HG03354 (cell line): ENCODE measurements at regions not wholly inside any gene's neighbourhood (a gene's known extent, or its start where the extent isn't known, plus 50 kb on each side); places are given as distances from the start of the nearest gene placed in this dataset.
"Not testable (repeated sequence)": the region's sequence is repeated elsewhere in the genome, so short reads cannot be mapped to it uniquely, and the experiment has no call there.

ENCODE experiments used
- ATAC-seq: cut with Tn5 transposase; IDR thresholded peaks from one replicate; pipeline ENCODE4 v1.9.1; 2021; ENCODE audit warnings: mild to moderate bottlenecking; ENCODE audit not compliant: unreplicated experiment, poor library complexity, severe bottlenecking

GRCh38 chr4:29307755-29308154 is 1412.4 kb upstream of the PCDH7 start:
- ATAC-seq, result no peak

DNA sequence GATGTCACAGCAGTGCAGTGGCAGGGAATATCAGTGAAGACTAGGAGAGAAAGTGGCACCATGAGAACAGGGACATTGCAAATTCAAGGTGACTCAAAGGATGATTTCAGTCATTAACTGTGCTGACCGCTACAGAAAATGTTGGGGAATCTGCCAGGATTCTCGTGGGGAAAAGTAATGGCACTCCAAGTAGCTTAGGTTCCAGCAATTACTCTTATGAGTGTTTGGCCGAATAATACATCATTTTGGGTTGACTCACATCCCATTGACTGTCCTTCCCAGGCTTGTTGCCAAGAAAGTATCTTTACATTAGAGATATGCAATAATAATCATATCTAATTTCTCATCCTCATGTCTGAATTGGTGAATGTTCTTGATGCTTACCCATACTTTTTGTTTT is 1411.1 kb upstream of the PCDH7 start:
- ATAC-seq, result no peak

DNA sequence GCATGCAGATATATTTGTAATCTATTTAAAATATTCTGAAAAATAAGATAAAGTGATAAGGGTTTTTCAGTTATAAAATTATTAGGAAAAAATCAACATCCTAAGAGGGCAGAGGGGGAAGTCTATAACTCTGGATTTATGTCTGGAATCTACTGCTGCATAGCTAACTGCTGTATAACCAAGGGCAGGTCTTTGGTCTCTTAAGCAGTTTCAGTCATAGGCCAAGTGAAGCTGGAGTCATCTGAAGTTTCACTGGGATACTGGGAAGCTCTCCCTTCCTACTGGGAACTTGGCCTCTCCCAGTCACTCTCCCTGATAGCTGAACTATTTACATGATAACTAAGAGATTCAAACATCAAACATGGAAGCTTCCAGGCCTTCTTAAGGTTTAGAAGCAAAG is 1409.9 kb upstream of the PCDH7 start:
- no peak for ATAC-seq

GRCh38 chr4:29311247-29311646 is 1408.9 kb upstream of the PCDH7 start:
- no peak for ATAC-seq

- no peak for ATAC-seq
These were observed 1400.4 kb upstream of the PCDH7 start for GRCh38 chr4:29319663-29320340.

- ATAC-seq, result no peak
These were observed 1399.1 kb upstream of the PCDH7 start for GRCh38 chr4:29320947-29321620.

- ATAC-seq, result no peak
These were observed 1394.2 kb upstream of the PCDH7 start for GRCh38 chr4:29326004-29326403.

DNA sequence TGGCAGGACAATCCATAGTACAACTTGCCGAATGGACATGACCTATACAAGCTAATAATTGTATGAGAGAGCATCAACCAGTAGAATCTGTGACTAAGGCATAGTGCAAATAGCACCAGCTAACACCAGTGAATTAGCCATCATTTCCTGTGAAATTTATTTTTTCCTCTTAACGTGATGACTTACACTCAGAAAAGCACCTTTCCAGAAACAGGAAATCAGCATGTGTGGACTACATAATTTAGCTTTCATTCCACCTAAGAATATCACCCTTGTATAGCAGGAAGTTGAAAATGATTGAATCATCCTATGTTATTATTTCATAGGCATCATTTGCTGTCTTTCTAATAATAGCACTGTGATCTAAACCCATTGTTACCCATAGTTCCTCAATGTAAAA is 1393.4 kb upstream of the PCDH7 start:
- no peak for ATAC-seq

- no peak for ATAC-seq
These were observed 1383.3 kb upstream of the PCDH7 start for GRCh38 chr4:29336861-29337260.

- no peak for ATAC-seq
These were observed 1347.2 kb upstream of the PCDH7 start for GRCh38 chr4:29372971-29373370.

DNA sequence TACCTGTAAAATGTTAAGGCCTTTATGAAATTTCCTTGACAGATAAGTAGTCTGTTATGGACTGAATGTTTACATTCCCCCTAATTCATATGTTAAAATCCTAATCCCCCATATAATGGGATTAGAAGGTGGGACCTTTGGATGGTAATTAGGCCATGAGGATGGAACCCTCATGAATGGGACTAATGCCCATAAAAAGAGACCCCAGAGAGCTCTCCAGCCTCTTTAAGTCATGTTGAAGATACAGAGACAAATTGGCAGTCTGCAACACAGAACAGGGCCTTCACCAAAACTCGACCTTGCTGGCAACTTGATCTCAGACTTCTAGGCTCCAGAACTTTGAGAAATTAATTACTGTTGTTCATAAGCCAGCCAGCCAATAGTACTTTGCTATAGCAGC is 1344.5 kb upstream of the PCDH7 start:
- no peak for ATAC-seq

GRCh38 chr4:29378237-29378636 is 1341.9 kb upstream of the PCDH7 start:
- not testable (repeated sequence) for ATAC-seq

GRCh38 chr4:29390921-29391320 is 1329.2 kb upstream of the PCDH7 start:
- no peak for ATAC-seq

DNA sequence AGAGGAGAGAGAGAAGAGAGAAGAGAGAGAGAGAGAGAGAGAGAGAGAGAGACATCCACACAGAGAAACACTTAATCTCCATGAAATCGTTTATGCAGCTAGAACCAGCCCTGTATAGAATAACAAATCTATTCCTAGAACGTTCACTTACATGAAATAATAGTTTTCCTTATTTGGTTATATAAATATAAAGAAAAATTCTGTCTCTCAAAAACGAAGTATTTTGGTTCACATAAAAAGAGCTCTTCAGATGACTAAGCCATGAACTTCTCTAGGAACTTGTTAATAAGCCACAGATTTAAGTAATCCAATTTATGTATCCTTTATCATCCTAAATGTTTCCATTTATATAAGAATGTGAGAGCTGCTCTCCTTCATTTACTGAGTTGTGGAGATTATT is 1315.1 kb upstream of the PCDH7 start:
- ATAC-seq, result no peak

DNA sequence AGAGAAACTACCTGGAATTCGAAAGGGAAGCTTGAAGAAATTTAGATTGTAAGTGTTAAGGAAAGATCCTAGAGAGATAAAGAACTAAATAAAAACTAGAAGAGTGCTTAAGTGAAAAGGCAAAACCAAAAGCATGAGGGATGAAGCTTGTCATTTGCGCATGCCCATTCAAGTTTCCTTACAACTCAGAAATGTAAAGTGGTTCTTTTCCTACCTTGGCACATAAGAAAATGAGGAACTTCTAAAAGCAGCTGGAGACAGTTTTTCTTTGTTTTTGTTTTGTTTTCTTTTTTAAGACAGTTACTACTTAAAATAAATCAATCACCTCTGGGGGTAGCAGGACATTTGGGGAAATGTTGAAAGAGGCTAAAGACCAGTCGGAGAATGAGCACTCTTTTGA is 1304.4 kb upstream of the PCDH7 start:
- no peak for ATAC-seq

- no peak for ATAC-seq
These were observed 1296.1 kb upstream of the PCDH7 start for GRCh38 chr4:29423836-29424721.

GRCh38 chr4:29453303-29453820 is 1266.8 kb upstream of the PCDH7 start:
- ATAC-seq, result no peak

DNA sequence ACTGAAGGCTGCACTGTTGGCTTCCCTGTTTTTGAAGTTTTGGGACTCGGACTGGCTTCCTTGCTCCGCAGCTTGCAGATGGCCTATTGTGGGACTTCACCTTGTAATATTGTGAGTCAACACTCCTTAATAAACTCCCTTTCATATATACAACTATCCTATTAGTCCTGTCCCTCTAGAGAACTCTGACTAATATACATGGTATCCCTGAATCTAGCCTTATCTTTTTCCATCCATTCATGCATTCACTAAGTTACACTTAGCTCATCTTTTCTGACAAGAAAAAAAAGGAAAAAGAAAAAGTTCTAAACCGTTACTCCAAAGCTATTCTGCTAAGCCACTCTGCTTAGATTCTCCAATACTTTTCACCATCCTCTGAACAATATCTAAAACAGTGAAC is 1260.2 kb upstream of the PCDH7 start:
- no peak for ATAC-seq

GRCh38 chr4:29467044-29467717 is 1253.0 kb upstream of the PCDH7 start:
- ATAC-seq, result no peak
